Large intestine (tissue), 3 donors: ENCODE measurements at regions not wholly inside any gene's neighbourhood (a gene's known extent, or its start where the extent isn't known, plus 50 kb on each side); places are given as distances from the start of the nearest gene placed in this dataset.

Experiments used
- DNase-seq, 2 donors: peaks; one replicate each; pipeline versions ENCODE4 v3.0.0 to v3.0.0-alpha.2; 2013
- H3K27ac ChIP-seq: one replicate; pipeline ENCODE4 v1.5.1; 2013; ENCODE audit warnings: low read length
- H3K27me3 ChIP-seq: 2 replicates; pipeline ENCODE4 v1.6.1; 2013; ENCODE audit warnings: low read length; ENCODE audit not compliant: control insufficient read depth, insufficient read depth
- H3K36me3 ChIP-seq: 2 replicates; pipeline ENCODE4 v1.6.1; 2013; ENCODE audit warnings: low read length; ENCODE audit not compliant: control insufficient read depth, insufficient read depth
- H3K4me1 ChIP-seq: one replicate; pipeline ENCODE4 v1.6.1; 2013; ENCODE audit warnings: low read length; ENCODE audit not compliant: control insufficient read depth, insufficient read depth
- H3K4me3 ChIP-seq: one replicate; pipeline ENCODE4 v1.5.1; 2013; ENCODE audit warnings: low read length
- H3K9me3 ChIP-seq: one replicate; pipeline ENCODE4 v1.6.1; 2013; ENCODE audit warnings: mild to moderate bottlenecking, low read depth, low read length, moderate library complexity; ENCODE audit not compliant: control insufficient read depth
- WGBS: methylation state at CpG from one replicate; pipeline ENCODE4 v1.1.5; 2013; ENCODE audit warnings: low lambda C conversion rate; ENCODE audit not compliant: insufficient coverage; 5-methylcytosine and 5-hydroxymethylcytosine counted together

DNA sequence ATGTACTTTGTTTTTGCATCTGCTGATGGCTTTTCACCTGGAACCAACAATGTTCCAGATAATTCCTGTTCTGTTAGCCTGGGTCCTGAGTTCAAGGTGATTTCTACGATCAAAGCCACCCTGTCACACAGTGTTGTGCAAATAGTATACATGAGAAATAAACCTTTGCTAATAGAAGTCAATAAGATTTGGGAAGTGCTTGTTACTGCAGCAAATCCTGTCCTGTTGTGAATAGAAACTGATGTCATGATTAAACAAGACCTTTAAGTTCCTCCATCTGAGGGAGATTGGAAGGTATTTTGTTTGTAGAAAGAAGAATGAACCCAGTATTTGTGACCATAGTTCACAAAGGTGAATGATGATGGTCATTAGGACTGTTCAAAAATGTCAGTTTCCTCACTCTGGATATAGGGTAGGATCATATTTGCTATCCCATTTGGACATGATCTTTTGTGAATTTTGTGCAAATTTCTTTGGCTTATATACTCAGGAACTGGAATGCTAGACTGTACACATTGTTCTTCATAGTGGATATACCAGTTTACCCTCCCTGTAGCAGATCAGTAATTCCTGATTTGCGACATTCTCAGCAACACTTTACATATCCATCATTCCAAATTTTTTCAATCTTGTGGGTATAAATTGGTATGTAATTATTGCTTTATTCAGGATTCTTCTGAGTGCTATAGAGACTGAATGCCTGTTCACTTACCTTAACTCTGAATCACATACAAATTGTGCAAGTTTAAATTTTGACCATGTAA, 428.5 kb downstream of the METTL15 start:
- Histone ChIP-seq H3K4me1 (no peaks in the 10 kb centered on the region), H3K27ac (no peak overlapping the region), H3K36me3 (no peaks in the 10 kb centered on the region), H3K27me3 (no peaks in the 10 kb centered on the region), H3K9me3 (no peaks in the 10 kb centered on the region), H3K4me3 (no peak overlapping the region)
- WGBS, result 80% methylated on average over 1 of the region's 2 CpGs
- no peak for DNase-seq

- DNase-seq, result no peak
- no peaks in the 10 kb centered on the region for H3K9me3 ChIP-seq
- no peak overlapping the region for H3K27ac ChIP-seq
- no peaks in the 10 kb centered on the region for H3K36me3 ChIP-seq
- H3K27me3 ChIP-seq, result no peaks in the 10 kb centered on the region
- H3K4me3 ChIP-seq, result no peak overlapping the region
- WGBS, result no CpG with 5 or more reads among the region's 2 CpGs
- no peaks in the 10 kb centered on the region for H3K4me1 ChIP-seq
Observed at GRCh38 chr11:28535677-28536076, 427.5 kb downstream of the METTL15 start.

GRCh38 chr11:28529540-28530410, 421.6 kb downstream of the METTL15 start:
- peak; percentile 2 to 10 for DNase-seq
- Histone ChIP-seq H3K9me3 (peaks cover 11% of the 10 kb centered on the region), H3K4me3 (no peak overlapping the region), H3K27me3 (no peaks in the 10 kb centered on the region), H3K27ac (no peak overlapping the region), H3K4me1 (no peaks in the 10 kb centered on the region), H3K36me3 (no peaks in the 10 kb centered on the region)
- WGBS, result 33% methylated on average over 1 of the region's 3 CpGs

GRCh38 chr11:28529046-28529445, 420.9 kb downstream of the METTL15 start:
- whole genome bisulfite sequencing, result 67% methylated on average over 1 of the region's 3 CpGs
- no peaks in the 10 kb centered on the region for H3K36me3 ChIP-seq

DNA sequence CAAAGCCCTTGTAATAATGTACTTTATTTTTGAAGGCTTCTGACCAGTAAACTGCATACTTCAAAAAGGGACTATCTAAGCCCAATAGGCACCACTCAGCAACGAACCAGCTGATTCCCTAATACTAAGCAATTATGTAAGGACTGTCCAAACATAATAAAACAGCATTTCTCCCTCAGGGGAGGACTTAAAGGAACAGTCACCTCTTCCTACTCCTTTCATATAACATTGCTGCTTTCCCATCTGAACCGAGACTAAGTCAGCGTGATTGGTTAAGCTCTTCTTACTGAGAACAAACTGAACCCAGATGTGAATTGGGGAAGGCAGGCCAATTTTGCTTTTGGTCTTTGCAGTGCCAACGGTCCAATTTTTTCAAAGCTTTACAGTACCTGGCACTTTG, 420.0 kb downstream of the METTL15 start:
- Histone ChIP-seq H3K27me3 (no peaks in the 10 kb centered on the region), H3K4me1 (no peaks in the 10 kb centered on the region), H3K27ac (no peak overlapping the region), H3K4me3 (no peak overlapping the region), H3K9me3 (peaks cover 11% of the 10 kb centered on the region), H3K36me3 (no peaks in the 10 kb centered on the region)
- no CpG with 5 or more reads among the region's 4 CpGs for WGBS
- no peak for DNase-seq

More at GRCh38 chr11:28529046-28529445, 420.9 kb downstream of the METTL15 start:
- Histone ChIP-seq H3K27me3 (no peaks in the 10 kb centered on the region), H3K4me1 (no peaks in the 10 kb centered on the region), H3K27ac (no peak overlapping the region), H3K4me3 (no peak overlapping the region), H3K9me3 (peaks cover 11% of the 10 kb centered on the region)
- no peak for DNase-seq

DNA sequence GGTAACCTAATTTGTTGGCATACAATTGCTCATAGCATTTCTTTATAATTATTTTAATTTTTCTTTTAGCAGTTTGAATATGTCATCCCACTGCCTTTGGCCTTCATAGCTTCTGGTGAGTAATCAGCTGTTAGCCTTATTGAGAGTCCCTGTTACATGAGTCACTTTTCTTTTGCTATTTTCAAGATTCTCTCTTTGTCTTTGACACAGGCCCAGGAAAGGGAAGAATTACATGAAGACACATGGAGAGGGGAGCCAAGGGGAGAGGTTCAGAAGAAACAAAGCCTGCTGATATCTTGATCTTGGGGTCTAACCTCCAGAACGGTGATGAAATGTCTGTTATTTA, 418.2 kb downstream of the METTL15 start:
- H3K36me3 ChIP-seq, result no peaks in the 10 kb centered on the region
- no peak overlapping the region for H3K4me3 ChIP-seq
- no peak for DNase-seq
- H3K4me1 ChIP-seq, result no peaks in the 10 kb centered on the region
- peaks cover 11% of the 10 kb centered on the region for H3K9me3 ChIP-seq
- no CpG with 5 or more reads among the region's 1 CpG for WGBS
- no peak overlapping the region for H3K27ac ChIP-seq
- H3K27me3 ChIP-seq, result no peaks in the 10 kb centered on the region

DNA sequence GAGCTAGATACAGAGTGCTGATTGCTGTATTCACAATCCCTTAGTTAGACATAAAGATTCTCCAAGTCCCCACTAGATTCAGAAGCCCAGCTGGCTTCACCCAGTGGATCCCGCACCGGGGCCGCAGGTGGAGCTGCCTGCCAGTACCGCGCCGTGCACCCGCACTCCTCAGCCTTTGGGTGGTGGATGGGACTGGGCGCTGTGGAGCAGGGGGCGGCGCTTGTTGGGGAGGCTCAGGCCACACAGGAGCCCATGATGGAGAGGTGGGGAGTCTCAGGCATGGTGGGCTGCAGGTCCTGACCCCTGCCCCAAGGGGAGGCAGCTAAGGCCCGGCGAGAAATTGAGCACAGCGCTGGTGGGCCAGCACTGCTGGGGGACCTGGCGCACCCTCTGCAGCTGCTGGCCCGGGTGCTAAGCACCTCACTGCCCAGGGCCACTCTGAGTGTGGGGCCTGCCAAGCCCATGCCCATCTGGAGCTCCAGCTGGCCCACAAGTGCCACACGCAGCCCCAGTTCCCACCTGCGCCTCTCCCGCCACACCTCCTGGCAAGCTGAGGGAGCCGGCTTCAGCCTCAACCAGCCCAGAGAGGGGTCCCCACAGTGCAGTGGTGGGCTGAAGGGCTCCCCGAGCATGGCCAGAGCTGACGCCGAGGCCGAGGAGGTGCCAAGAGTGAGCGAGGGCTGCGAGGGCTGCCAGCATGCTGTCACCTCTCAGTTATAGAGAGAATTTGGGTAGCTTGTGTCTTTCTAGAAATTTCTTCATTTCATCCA, 417.6 kb downstream of the METTL15 start:
- DNase-seq, result no peak
- Histone ChIP-seq H3K27me3 (no peaks in the 10 kb centered on the region), H3K27ac (no peak overlapping the region), H3K9me3 (peaks cover 11% of the 10 kb centered on the region), H3K4me3 (no peak overlapping the region), H3K4me1 (no peaks in the 10 kb centered on the region), H3K36me3 (no peaks in the 10 kb centered on the region)
- no CpG with 5 or more reads among the region's 25 CpGs for WGBS

DNA sequence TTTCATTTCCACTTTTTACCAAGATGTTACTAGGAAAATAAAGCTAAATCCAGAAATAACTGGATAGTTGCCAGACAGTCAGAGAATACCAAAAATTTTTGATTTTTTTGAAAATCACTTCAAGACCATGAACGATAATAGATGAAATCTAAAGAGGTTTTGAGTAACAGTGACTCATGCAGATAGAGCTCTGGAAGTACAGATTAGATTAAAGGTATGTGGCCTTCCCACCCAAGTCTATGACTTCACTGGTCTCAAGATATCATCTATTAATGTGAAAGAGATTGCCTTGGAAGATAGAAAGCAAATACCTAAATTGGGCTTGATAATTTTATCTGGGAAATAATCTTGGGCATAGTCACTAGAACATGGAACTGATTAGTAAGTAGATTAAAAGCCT, 415.9 kb downstream of the METTL15 start:
- Histone ChIP-seq H3K9me3 (peaks cover 11% of the 10 kb centered on the region), H3K36me3 (no peaks in the 10 kb centered on the region), H3K27ac (no peak overlapping the region), H3K27me3 (no peaks in the 10 kb centered on the region), H3K4me1 (no peaks in the 10 kb centered on the region), H3K4me3 (no peak overlapping the region)
- no CpG with 5 or more reads among the region's 1 CpG for WGBS
- no peak for DNase-seq

DNA sequence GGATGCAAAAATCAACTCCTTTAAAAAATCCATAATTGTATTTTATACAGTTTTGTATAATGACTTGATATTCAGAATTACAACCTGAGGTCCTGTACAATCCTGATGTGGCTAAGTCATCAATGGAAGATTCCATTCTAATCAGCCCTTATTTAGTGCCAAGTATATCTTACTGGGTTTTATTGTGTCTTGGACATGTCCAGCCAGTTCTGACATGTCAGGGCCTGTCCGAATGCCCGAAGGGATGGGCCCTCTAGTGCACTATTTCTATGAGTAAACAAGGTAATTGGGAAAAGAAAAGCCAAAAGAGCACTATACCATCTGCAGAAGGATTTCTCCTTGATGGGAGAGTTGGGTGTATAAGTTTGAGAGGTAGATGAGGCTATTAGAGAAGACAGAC, 412.9 kb downstream of the METTL15 start:
- no peaks in the 10 kb centered on the region for H3K27me3 ChIP-seq
- no peaks in the 10 kb centered on the region for H3K4me1 ChIP-seq
- peaks cover 6% of the 10 kb centered on the region for H3K9me3 ChIP-seq
- WGBS, result no CpG with 5 or more reads among the region's 2 CpGs
- H3K27ac ChIP-seq, result no peak overlapping the region
- H3K36me3 ChIP-seq, result no peaks in the 10 kb centered on the region
- H3K4me3 ChIP-seq, result no peak overlapping the region
- DNase-seq, result no peak

DNA sequence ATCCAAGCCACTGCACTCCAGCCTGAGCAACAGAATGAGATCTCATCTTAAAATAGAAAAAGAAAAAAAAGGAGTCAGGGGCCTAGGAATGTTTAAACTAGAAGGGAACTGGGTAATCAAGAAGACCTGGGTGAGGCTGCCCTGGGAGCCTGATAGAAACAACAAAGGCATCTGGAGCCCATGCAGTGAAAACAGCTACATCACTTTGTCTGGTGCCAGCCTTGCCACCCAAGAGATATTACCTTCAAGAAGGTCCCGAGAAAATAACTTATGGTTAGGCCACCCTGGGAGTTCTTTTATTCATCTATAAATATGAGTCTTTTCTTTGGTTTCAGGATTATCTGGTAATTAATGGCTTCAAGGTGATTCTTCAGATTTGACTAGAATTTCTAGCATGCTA, 412.1 kb downstream of the METTL15 start:
- H3K27me3 ChIP-seq, result no peaks in the 10 kb centered on the region
- no peaks in the 10 kb centered on the region for H3K4me1 ChIP-seq
- H3K4me3 ChIP-seq, result no peak overlapping the region
- no peak for DNase-seq
- no peaks in the 10 kb centered on the region for H3K36me3 ChIP-seq
- no peaks in the 10 kb centered on the region for H3K9me3 ChIP-seq
- no peak overlapping the region for H3K27ac ChIP-seq
- no CpG with 5 or more reads among the region's 1 CpG for WGBS
